ENCODE measurements at regions not wholly inside any gene's neighbourhood (a gene's known extent, or its start where the extent isn't known, plus 50 kb on each side); places are given as distances from the start of the nearest gene placed in this dataset.

- ChIA-PET POLR2A (no interaction called here), CTCF (no interaction called here)
- H3K27me3 ChIP-seq (replicated peaks in 2 of 5; ENCODE audit: control insufficient read depth in 4 of 5, insufficient read depth in 5 of 5, low read length in 4 of 5): peaks cover 0 to 11% (median 4%) of the 10 kb centered on the region in 5 experiments
- no peak overlapping the region for H3K27ac ChIP-seq (ENCODE audit: insufficient read depth in 1 of 2, low read depth in 1 of 2, low read length in 2 of 2, poor library complexity in 1 of 2, severe bottlenecking in 2 of 2)
- H3K4me1 ChIP-seq (ENCODE audit: control extremely low read depth in 1 of 4, control insufficient read depth in 4 of 4, insufficient read depth in 4 of 4, low read length in 3 of 4): peaks cover 0 to 5% (median 2%) of the 10 kb centered on the region in 4 experiments
- H3K9me3 ChIP-seq (ENCODE audit: control extremely low read depth in 1 of 5, control insufficient read depth in 4 of 5, insufficient read depth in 2 of 5, low read depth in 1 of 5, low read length in 4 of 5): no peaks in the 10 kb centered on the region
- H3K36me3 ChIP-seq (ENCODE audit: control insufficient read depth in 4 of 4, insufficient read depth in 4 of 4, low read length in 3 of 4): no peaks in the 10 kb centered on the region
- no peak overlapping the region for H3K4me3 ChIP-seq (ENCODE audit: control insufficient read depth in 1 of 7, extremely low read depth in 1 of 7, insufficient read depth in 4 of 7, low read depth in 2 of 7, low read length in 6 of 7)
- no peak for DNase-seq
- no CpG with 5 or more reads among the region's 1 CpG for WGBS (ENCODE audit: insufficient coverage)
These were observed 146.3 kb upstream of the ETV3 start for GRCh38 chr1:157284451-157284850.

GRCh38 chr1:157279802-157280140, 141.6 kb upstream of the ETV3 start:
- ChIA-PET POLR2A (interaction anchor here (0.9 kb wide), 1 partner anchor 58 kb away, joined by 3 read pairs; no protein-coding TSS in a partner anchor), CTCF (no interaction called here)
- H3K4me3 ChIP-seq (ENCODE audit: control insufficient read depth in 1 of 7, extremely low read depth in 1 of 7, insufficient read depth in 4 of 7, low read depth in 2 of 7, low read length in 6 of 7): no peak overlapping the region
- peaks cover 0 to 2% (median 0%) of the 10 kb centered on the region in 5 experiments for H3K9me3 ChIP-seq (ENCODE audit: control extremely low read depth in 1 of 5, control insufficient read depth in 4 of 5, insufficient read depth in 2 of 5, low read depth in 1 of 5, low read length in 4 of 5)
- H3K4me1 ChIP-seq (ENCODE audit: control extremely low read depth in 1 of 4, control insufficient read depth in 4 of 4, insufficient read depth in 4 of 4, low read length in 3 of 4): peaks cover 0 to 4% (median 0%) of the 10 kb centered on the region in 4 experiments
- H3K36me3 ChIP-seq (ENCODE audit: control insufficient read depth in 4 of 4, insufficient read depth in 4 of 4, low read length in 3 of 4): no peaks in the 10 kb centered on the region
- H3K27me3 ChIP-seq (replicated peaks in 2 of 5; ENCODE audit: control insufficient read depth in 4 of 5, insufficient read depth in 5 of 5, low read length in 4 of 5): peaks cover 0 to 31% (median 10%) of the 10 kb centered on the region in 5 experiments
- DNase-seq: no peak
- H3K27ac ChIP-seq (ENCODE audit: insufficient read depth in 1 of 2, low read depth in 1 of 2, low read length in 2 of 2, poor library complexity in 1 of 2, severe bottlenecking in 2 of 2): no peak overlapping the region
- WGBS (ENCODE audit: insufficient coverage): 80% methylated on average over 1 of the region's 3 CpGs

- DNase-seq: peak; percentile 57 to 76 (median 58)
- peaks cover 0 to 4% (median 0%) of the 10 kb centered on the region in 4 experiments for H3K4me1 ChIP-seq (ENCODE audit: control extremely low read depth in 1 of 4, control insufficient read depth in 4 of 4, insufficient read depth in 4 of 4, low read length in 3 of 4)
- peaks cover 0 to 31% (median 10%) of the 10 kb centered on the region in 5 experiments for H3K27me3 ChIP-seq (replicated peaks in 2 of 5; ENCODE audit: control insufficient read depth in 4 of 5, insufficient read depth in 5 of 5, low read length in 4 of 5)
- ChIA-PET CTCF (no interaction called here), POLR2A (interaction anchor here (0.9 kb wide), 1 partner anchor 57 kb away, joined by 3 read pairs; no protein-coding TSS in a partner anchor)
- peak overlapping the region in 3 of 7 experiments; percentile 22 to 53 (median 23) for H3K4me3 ChIP-seq (ENCODE audit: control insufficient read depth in 1 of 7, extremely low read depth in 1 of 7, insufficient read depth in 4 of 7, low read depth in 2 of 7, low read length in 6 of 7)
- H3K27ac ChIP-seq (ENCODE audit: insufficient read depth in 1 of 2, low read depth in 1 of 2, low read length in 2 of 2, poor library complexity in 1 of 2, severe bottlenecking in 2 of 2): no peak overlapping the region
- peaks cover 0 to 2% (median 0%) of the 10 kb centered on the region in 5 experiments for H3K9me3 ChIP-seq (ENCODE audit: control extremely low read depth in 1 of 5, control insufficient read depth in 4 of 5, insufficient read depth in 2 of 5, low read depth in 1 of 5, low read length in 4 of 5)
- 16% methylated on average over 18 of the region's 23 CpGs for WGBS (ENCODE audit: insufficient coverage)
- no peaks in the 10 kb centered on the region for H3K36me3 ChIP-seq (ENCODE audit: control insufficient read depth in 4 of 4, insufficient read depth in 4 of 4, low read length in 3 of 4)
These were observed 141.1 kb upstream of the ETV3 start for GRCh38 chr1:157279138-157279801.

- Histone ChIP-seq H3K27me3 (replicated peaks in 2 of 5; ENCODE audit: control insufficient read depth in 4 of 5, insufficient read depth in 5 of 5, low read length in 4 of 5) (peaks cover 0 to 31% (median 10%) of the 10 kb centered on the region in 5 experiments), H3K4me3 (ENCODE audit: control insufficient read depth in 1 of 7, extremely low read depth in 1 of 7, insufficient read depth in 4 of 7, low read depth in 2 of 7, low read length in 6 of 7) (peak overlapping the region in 3 of 7 experiments; percentile 22 to 53 (median 23)), H3K36me3 (ENCODE audit: control insufficient read depth in 4 of 4, insufficient read depth in 4 of 4, low read length in 3 of 4) (no peaks in the 10 kb centered on the region), H3K9me3 (ENCODE audit: control extremely low read depth in 1 of 5, control insufficient read depth in 4 of 5, insufficient read depth in 2 of 5, low read depth in 1 of 5, low read length in 4 of 5) (peaks cover 0 to 2% (median 0%) of the 10 kb centered on the region in 5 experiments), H3K27ac (ENCODE audit: insufficient read depth in 1 of 2, low read depth in 1 of 2, low read length in 2 of 2, poor library complexity in 1 of 2, severe bottlenecking in 2 of 2) (no peak overlapping the region), H3K4me1 (ENCODE audit: control extremely low read depth in 1 of 4, control insufficient read depth in 4 of 4, insufficient read depth in 4 of 4, low read length in 3 of 4) (peaks cover 0 to 4% (median 0%) of the 10 kb centered on the region in 4 experiments)
- 60% methylated on average over 26 of the region's 28 CpGs for WGBS (ENCODE audit: insufficient coverage)
- POLR2A ChIA-PET: no interaction called here
- DNase-seq: peak in 1 of 3 donors; percentile 36
- CTCF ChIA-PET: interaction anchor here (0.6 kb wide), 1 partner anchor 1574 kb away, joined by 3 read pairs; no protein-coding TSS in a partner anchor
These were observed 140.4 kb upstream of the ETV3 start for GRCh38 chr1:157278383-157279137.

GRCh38 chr1:157277913-157278312, 139.7 kb upstream of the ETV3 start:
- Histone ChIP-seq H3K27ac (ENCODE audit: insufficient read depth in 1 of 2, low read depth in 1 of 2, low read length in 2 of 2, poor library complexity in 1 of 2, severe bottlenecking in 2 of 2) (no peak overlapping the region), H3K27me3 (replicated peaks in 2 of 5; ENCODE audit: control insufficient read depth in 4 of 5, insufficient read depth in 5 of 5, low read length in 4 of 5) (peaks cover 0 to 31% (median 5%) of the 10 kb centered on the region in 5 experiments), H3K4me3 (ENCODE audit: control insufficient read depth in 1 of 7, extremely low read depth in 1 of 7, insufficient read depth in 4 of 7, low read depth in 2 of 7, low read length in 6 of 7) (no peak overlapping the region), H3K36me3 (ENCODE audit: control insufficient read depth in 4 of 4, insufficient read depth in 4 of 4, low read length in 3 of 4) (no peaks in the 10 kb centered on the region), H3K4me1 (ENCODE audit: control extremely low read depth in 1 of 4, control insufficient read depth in 4 of 4, insufficient read depth in 4 of 4, low read length in 3 of 4) (peaks cover 0 to 4% (median 0%) of the 10 kb centered on the region in 4 experiments), H3K9me3 (ENCODE audit: control extremely low read depth in 1 of 5, control insufficient read depth in 4 of 5, insufficient read depth in 2 of 5, low read depth in 1 of 5, low read length in 4 of 5) (peaks cover 0 to 2% (median 0%) of the 10 kb centered on the region in 5 experiments)
- ChIA-PET CTCF (no interaction called here), POLR2A (no interaction called here)
- 67% methylated on average over 3 of the region's 3 CpGs for WGBS (ENCODE audit: insufficient coverage)
- DNase-seq: no peak

- ChIA-PET CTCF (no interaction called here), POLR2A (no interaction called here)
- no peak for DNase-seq
- Histone ChIP-seq H3K27ac (ENCODE audit: insufficient read depth in 1 of 2, low read depth in 1 of 2, low read length in 2 of 2, poor library complexity in 1 of 2, severe bottlenecking in 2 of 2) (no peak overlapping the region), H3K27me3 (replicated peaks in 2 of 5; ENCODE audit: control insufficient read depth in 4 of 5, insufficient read depth in 5 of 5, low read length in 4 of 5) (peaks cover 0 to 31% (median 4%) of the 10 kb centered on the region in 5 experiments), H3K4me3 (ENCODE audit: control insufficient read depth in 1 of 7, extremely low read depth in 1 of 7, insufficient read depth in 4 of 7, low read depth in 2 of 7, low read length in 6 of 7) (no peak overlapping the region), H3K4me1 (ENCODE audit: control extremely low read depth in 1 of 4, control insufficient read depth in 4 of 4, insufficient read depth in 4 of 4, low read length in 3 of 4) (peaks cover 0 to 4% (median 0%) of the 10 kb centered on the region in 4 experiments), H3K36me3 (ENCODE audit: control insufficient read depth in 4 of 4, insufficient read depth in 4 of 4, low read length in 3 of 4) (no peaks in the 10 kb centered on the region), H3K9me3 (ENCODE audit: control extremely low read depth in 1 of 5, control insufficient read depth in 4 of 5, insufficient read depth in 2 of 5, low read depth in 1 of 5, low read length in 4 of 5) (peaks cover 0 to 2% (median 0%) of the 10 kb centered on the region in 5 experiments)
- 100% methylated on average over 9 of the region's 10 CpGs for WGBS (ENCODE audit: insufficient coverage)
These were observed 139.1 kb upstream of the ETV3 start for GRCh38 chr1:157277281-157277680.

Measured in common myeloid progenitor, CD34-positive (primary cell).